ENCODE measurements at regions not wholly inside any gene's neighbourhood (a gene's known extent, or its start where the extent isn't known, plus 50 kb on each side); places are given as distances from the start of the nearest gene placed in this dataset.

GRCh38 chr9:118321788-118322187, 617.6 kb downstream of the TLR4 start:
- TF ChIP-seq CTCF (IDR thresholded peaks at IDR 0.05; ENCODE audit: low read depth, low read length), result no peak
- CTCF ChIA-PET, result no interaction called here

GRCh38 chr9:118324706-118325105, 620.5 kb downstream of the TLR4 start:
- TF ChIP-seq CTCF (IDR thresholded peaks at IDR 0.05; ENCODE audit: low read depth, low read length), result no peak
- H3K27ac ChIP-seq (ENCODE audit: low read depth, low read length), result no peak overlapping the region
- no peak overlapping the region for H3K4me3 ChIP-seq (ENCODE audit: low read depth, low read length)
- peaks cover 4% of the 10 kb centered on the region for H3K9me3 ChIP-seq (ENCODE audit: control insufficient read depth, insufficient read depth, low read length)
- no peak for DNase-seq (ENCODE audit: low read depth, low spot score)
- CTCF ChIA-PET, result no interaction called here
- POLR2A ChIA-PET, result no interaction called here
- H3K27me3 ChIP-seq (ENCODE audit: control insufficient read depth, insufficient read depth, low read length), result no peaks in the 10 kb centered on the region

More at GRCh38 chr9:118321788-118322187, 617.6 kb downstream of the TLR4 start:
- no peak overlapping the region for H3K27ac ChIP-seq (ENCODE audit: low read depth, low read length)
- no peak overlapping the region for H3K4me3 ChIP-seq (ENCODE audit: low read depth, low read length)
- peaks cover 9% of the 10 kb centered on the region for H3K9me3 ChIP-seq (ENCODE audit: control insufficient read depth, insufficient read depth, low read length)
- POLR2A ChIA-PET, result no interaction called here
- no peaks in the 10 kb centered on the region for H3K27me3 ChIP-seq (ENCODE audit: control insufficient read depth, insufficient read depth, low read length)
- DNase-seq (ENCODE audit: low read depth, low spot score), result no peak

- ChIA-PET POLR2A (no interaction called here), CTCF (no interaction called here)
- no peaks in the 10 kb centered on the region for H3K27me3 ChIP-seq (ENCODE audit: control insufficient read depth, insufficient read depth, low read length)
- no peak for DNase-seq (ENCODE audit: low read depth, low spot score)
- H3K9me3 ChIP-seq (ENCODE audit: control insufficient read depth, insufficient read depth, low read length), result peaks cover 7% of the 10 kb centered on the region
- no peak overlapping the region for H3K4me3 ChIP-seq (ENCODE audit: low read depth, low read length)
- H3K27ac ChIP-seq (ENCODE audit: low read depth, low read length), result no peak overlapping the region
- no peak for TF ChIP-seq CTCF (IDR thresholded peaks at IDR 0.05; ENCODE audit: low read depth, low read length)
Observed at GRCh38 chr9:118325757-118326156, 621.6 kb downstream of the TLR4 start.

GRCh38 chr9:118326326-118326725, 622.1 kb downstream of the TLR4 start:
- no peak for TF ChIP-seq CTCF (IDR thresholded peaks at IDR 0.05; ENCODE audit: low read depth, low read length)
- CTCF ChIA-PET, result no interaction called here

GRCh38 chr9:118330191-118330986, 626.2 kb downstream of the TLR4 start:
- H3K9me3 ChIP-seq (ENCODE audit: control insufficient read depth, insufficient read depth, low read length), result peaks cover 3% of the 10 kb centered on the region; the same call in 1 of the 2 replicates
- no peak for DNase-seq (ENCODE audit: low read depth, low spot score)
- H3K4me3 ChIP-seq (ENCODE audit: low read depth, low read length), result no peak overlapping the region
- no peaks in the 10 kb centered on the region for H3K27me3 ChIP-seq (ENCODE audit: control insufficient read depth, insufficient read depth, low read length)
- no peak overlapping the region for H3K27ac ChIP-seq (ENCODE audit: low read depth, low read length)
- ChIA-PET CTCF (no interaction called here), POLR2A (no interaction called here)
- no peak for TF ChIP-seq CTCF (IDR thresholded peaks at IDR 0.05; ENCODE audit: low read depth, low read length)

More at GRCh38 chr9:118326326-118326725, 622.1 kb downstream of the TLR4 start:
- Histone ChIP-seq H3K4me3 (ENCODE audit: low read depth, low read length) (no peak overlapping the region), H3K9me3 (ENCODE audit: control insufficient read depth, insufficient read depth, low read length) (peaks cover 3% of the 10 kb centered on the region; the same call in 1 of the 2 replicates), H3K27me3 (ENCODE audit: control insufficient read depth, insufficient read depth, low read length) (no peaks in the 10 kb centered on the region), H3K27ac (ENCODE audit: low read depth, low read length) (no peak overlapping the region)
- POLR2A ChIA-PET, result no interaction called here
- DNase-seq (ENCODE audit: low read depth, low spot score), result no peak
